CD4-positive, alpha-beta T cell (primary cell): ENCODE measurements at regions not wholly inside any gene's neighbourhood (a gene's known extent, or its start where the extent isn't known, plus 50 kb on each side); places are given as distances from the start of the nearest gene placed in this dataset.
A peak's percentile ranks its signal among the peaks of the same experiment; 100 is the strongest.

ENCODE experiments used
- ATAC-seq: fragments of 200-7000 bp; cut with Tn5 transposase; one replicate; pipeline ENCODE4 v1.10.0; 2022; ENCODE audit warnings: mild to moderate bottlenecking; ENCODE audit not compliant: poor library complexity
- CTCF ChIA-PET: fragments of 350-600 bp; sonication (Branson Sonifier 250); formaldehyde crosslinking; loops from one replicate; lab custom pipeline; 2021; ENCODE audit warnings: antibody characterized with exemption, inconsistent platforms; lab: Charles Lee
- POLR2A ChIA-PET: fragments of 350-600 bp; sonication (Branson Sonifier 250); formaldehyde crosslinking; loops from one replicate; lab custom pipeline; 2021; ENCODE audit warnings: antibody characterized with exemption, inconsistent platforms; lab: Charles Lee
- DNase-seq, 14 experiments: peaks; one replicate each; pipeline ENCODE4 v3.0.0-alpha.2; 2013 to 2020; ENCODE audit warnings: mixed read lengths in 2 of 14
- H3K27ac ChIP-seq, 2 donors: one replicate each; pipeline versions ENCODE4 v1.5.1 to v1.7.0; 2013; ENCODE audit warnings: low read length in 2 of 2, low read depth in 1 of 2, mild to moderate bottlenecking in 1 of 2
- H3K27me3 ChIP-seq, 2 experiments: 1 replicate in 1 of 2; 2 replicates in 1 of 2; pipeline versions ENCODE4 v1.6.1 to v1.7.0; 2013; ENCODE audit warnings: low read length in 2 of 2, control low read depth in 1 of 2, mild to moderate bottlenecking in 1 of 2, moderate library complexity in 1 of 2; ENCODE audit not compliant: insufficient read depth in 2 of 2, control insufficient read depth in 1 of 2
- H3K36me3 ChIP-seq: one replicate; pipeline ENCODE4 v1.6.1; 2013; ENCODE audit warnings: low read length, control low read depth; ENCODE audit not compliant: insufficient read depth
- H3K4me1 ChIP-seq: one replicate; pipeline ENCODE4 v1.6.1; 2013; ENCODE audit warnings: low read length, control low read depth; ENCODE audit not compliant: insufficient read depth
- H3K4me3 ChIP-seq: one replicate; pipeline ENCODE4 v1.5.1; 2013; ENCODE audit warnings: mild to moderate bottlenecking, low read length, moderate library complexity
- H3K9me3 ChIP-seq, 2 experiments: 1 replicate in 1 of 2; 2 replicates in 1 of 2; pipeline versions ENCODE4 v1.6.1 to v1.7.0; 2013; ENCODE audit warnings: low read length in 2 of 2, mild to moderate bottlenecking in 2 of 2, control low read depth in 1 of 2, moderate library complexity in 1 of 2; ENCODE audit not compliant: control insufficient read depth in 1 of 2, insufficient read depth in 1 of 2
- H3K27ac Mint-ChIP-seq: one replicate; pipeline ENCODE4 v1.8.0; 2020; ENCODE audit warnings: mixed read lengths
- H3K27me3 Mint-ChIP-seq: one replicate; pipeline ENCODE4 v1.8.0; 2021; ENCODE audit warnings: mixed read lengths
- H3K36me3 Mint-ChIP-seq: one replicate; pipeline ENCODE4 v1.8.0; 2021; ENCODE audit warnings: low read depth, mixed read lengths
- H3K4me1 Mint-ChIP-seq: one replicate; pipeline ENCODE4 v1.8.0; 2021; ENCODE audit warnings: low read depth, mixed read lengths
- H3K4me3 Mint-ChIP-seq: one replicate; pipeline ENCODE4 v1.8.0; 2020; ENCODE audit warnings: mild to moderate bottlenecking, mixed read lengths
- H3K9me3 Mint-ChIP-seq: one replicate; pipeline ENCODE4 v1.8.0; 2020; ENCODE audit warnings: mixed read lengths
- CTCF ChIP-seq: fragments of 200-600 bp; IDR thresholded peaks from one replicate; pipeline ENCODE4 v1.8.0; 2022; ENCODE audit warnings: antibody characterized with exemption, mild to moderate bottlenecking
- intact Hi-C, 2 experiments: fragments of 100-400 bp; cut with DNase I in 1 of 2; cut with micrococcal nuclease in 1 of 2; formaldehyde crosslinking; loops; one replicate each; pipeline versions ENCODE4 v1.15.1 to v1.9.0; 2023 to 2025; cut with DNase I, micrococcal nuclease

- ATAC-seq (no peak), DNase-seq (no peak)
- Histone ChIP-seq H3K4me3 (no peak overlapping the region), H3K4me1 (no peaks in the 10 kb centered on the region), H3K27ac (no peak overlapping the region), H3K36me3 (no peaks in the 10 kb centered on the region), H3K9me3 (peaks cover 0 to 6% of the 10 kb centered on the region in 2 experiments), H3K27me3 (peaks cover 0 to 3% of the 10 kb centered on the region in 2 experiments)
- no peak for TF ChIP-seq CTCF
- Mint-ChIP-seq H3K9me3 (no peaks in the 10 kb centered on the region), H3K27me3 (peaks cover 10% of the 10 kb centered on the region), H3K36me3 (no peaks in the 10 kb centered on the region), H3K4me3 (no peak overlapping the region), H3K27ac (no peak overlapping the region), H3K4me1 (no peaks in the 10 kb centered on the region)
- ChIA-PET POLR2A (no interaction called here), CTCF (interaction anchor here (0.5 kb wide), 1 partner anchor 31 kb away, joined by 3 read pairs; no protein-coding TSS in a partner anchor)
- intact Hi-C loops = no loop called here
Measured at GRCh38 chr20:23203310-23203709, 117.2 kb upstream of the CD93 start.

- peaks cover 10% of the 10 kb centered on the region for H3K27me3 Mint-ChIP-seq
Measured at GRCh38 chr20:23201658-23202057, 115.5 kb upstream of the CD93 start.

GRCh38 chr20:23200914-23201313 lies 114.8 kb upstream of the CD93 start:
- no peak overlapping the region for H3K27ac ChIP-seq
- DNase-seq (peak in 2 of 14 experiments; percentile 22 to 23), ATAC-seq (no peak)
- ChIA-PET POLR2A (no interaction called here), CTCF (no interaction called here)
- no peaks in the 10 kb centered on the region for H3K4me1 ChIP-seq
- H3K36me3 ChIP-seq = no peaks in the 10 kb centered on the region
- TF ChIP-seq CTCF = no peak
- H3K4me1 Mint-ChIP-seq = no peaks in the 10 kb centered on the region
- intact Hi-C loops = no loop called here
- no peaks in the 10 kb centered on the region for H3K36me3 Mint-ChIP-seq
- no peaks in the 10 kb centered on the region for H3K9me3 Mint-ChIP-seq
- no peak overlapping the region for H3K4me3 ChIP-seq
- H3K27me3 ChIP-seq = peaks cover 0 to 3% of the 10 kb centered on the region in 2 experiments
- H3K27me3 Mint-ChIP-seq = peaks cover 10% of the 10 kb centered on the region
- peaks cover 0 to 6% of the 10 kb centered on the region in 2 experiments for H3K9me3 ChIP-seq
- H3K27ac Mint-ChIP-seq = no peak overlapping the region
- no peak overlapping the region for H3K4me3 Mint-ChIP-seq

More at GRCh38 chr20:23201658-23202057, 115.5 kb upstream of the CD93 start:
- Histone ChIP-seq H3K9me3 (peaks cover 0 to 6% of the 10 kb centered on the region in 2 experiments), H3K27me3 (peaks cover 0 to 3% of the 10 kb centered on the region in 2 experiments), H3K4me1 (no peaks in the 10 kb centered on the region), H3K36me3 (no peaks in the 10 kb centered on the region), H3K4me3 (no peak overlapping the region), H3K27ac (no peak overlapping the region)
- H3K4me3 Mint-ChIP-seq = no peak overlapping the region
- no peak overlapping the region for H3K27ac Mint-ChIP-seq
- no peak for TF ChIP-seq CTCF
- H3K36me3 Mint-ChIP-seq = no peaks in the 10 kb centered on the region
- intact Hi-C loops = no loop called here
- ChIA-PET CTCF (no interaction called here), POLR2A (no interaction called here)
- DNase-seq (no peak), ATAC-seq (no peak)
- H3K4me1 Mint-ChIP-seq = no peaks in the 10 kb centered on the region
- H3K9me3 Mint-ChIP-seq = no peaks in the 10 kb centered on the region
